ENCODE measurements at regions not wholly inside any gene's neighbourhood (a gene's known extent, or its start where the extent isn't known, plus 50 kb on each side); places are given as distances from the start of the nearest gene placed in this dataset.

DNA sequence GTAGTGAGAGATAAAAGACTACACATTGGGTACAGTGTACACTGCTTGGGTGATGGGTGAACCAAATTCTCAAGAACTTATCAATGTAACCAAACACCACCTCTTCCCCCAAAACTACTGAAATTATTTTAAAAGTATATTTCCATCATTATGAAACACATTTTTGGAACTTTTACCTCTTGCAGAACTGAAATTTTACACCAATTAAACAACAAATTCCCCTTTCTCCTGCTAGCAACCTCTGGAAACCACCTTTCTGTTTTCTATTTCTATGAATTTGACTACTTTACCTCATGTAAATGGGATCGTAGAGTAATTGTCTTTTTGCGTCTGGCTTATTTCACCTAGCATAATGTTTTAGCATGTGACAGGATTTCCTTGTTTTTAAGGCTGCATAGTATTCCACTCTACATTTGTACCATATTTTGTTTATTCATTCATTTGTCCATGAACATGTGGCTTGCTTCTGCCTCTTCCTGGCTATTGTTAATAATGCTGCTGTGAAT, 149.9 kb upstream of the PHACTR1 start:
- TF ChIP-seq CTCF (optimal IDR thresholded peaks at IDR 0.05 in 1 of 3, IDR thresholded peaks at IDR 0.05 in 1 of 3, conservative IDR thresholded peaks at IDR 0.05 in 1 of 3; ENCODE audit: extremely low read depth in 1 of 3, insufficient read depth in 2 of 3, low read length in 3 of 3) (no peak), EZH2 (IDR thresholded peaks at IDR 0.05; ENCODE audit: low read length) (no peak)
